ENCODE measurements at regions not wholly inside any gene's neighbourhood (a gene's known extent, or its start where the extent isn't known, plus 50 kb on each side); places are given as distances from the start of the nearest gene placed in this dataset.

- peaks cover 0 to 8% of the 10 kb centered on the region in 2 experiments; a peak in 2 of 4 replicates for H3K4me1 ChIP-seq (ENCODE audit: control insufficient read depth in 1 of 2, insufficient read depth in 2 of 2, low read length in 2 of 2)
- H3K27ac ChIP-seq (ENCODE audit: low read depth, low read length) = no peak overlapping the region
- H3K4me3 ChIP-seq (replicated peaks in 1 of 2; ENCODE audit: low read depth in 1 of 2, low read length in 2 of 2) = no peak overlapping the region
- peak overlapping the region; percentile 80 for H2AFZ ChIP-seq (ENCODE audit: low read depth, low read length, poor library complexity, severe bottlenecking)
- H3K27me3 ChIP-seq (ENCODE audit: insufficient read depth, low read length) = no peaks in the 10 kb centered on the region
- DNase-seq (ENCODE audit: low read depth, low spot score) (peak; percentile 76), ATAC-seq (peak; percentile 89)
- no peaks in the 10 kb centered on the region for H3K79me2 ChIP-seq (ENCODE audit: insufficient read depth, low read length)
- no peaks in the 10 kb centered on the region for H4K20me1 ChIP-seq (ENCODE audit: insufficient read depth)
- H3K9ac ChIP-seq (ENCODE audit: low read length) = no peak overlapping the region
- no peak overlapping the region for H3K4me2 ChIP-seq (ENCODE audit: low read length)
- POLR2A ChIA-PET = no interaction called here
- intact Hi-C loops (cut with micrococcal nuclease) = loop anchor here (1.0 kb wide), 1 partner anchor 279 kb away; no protein-coding TSS in a partner anchor
- RAD21 ChIA-PET (ENCODE audit: low non-redundant PET in 1 of 2, low total read pairs in 2 of 2, uncharacterized antibody in 2 of 2, unreplicated experiment in 2 of 2) = interaction anchor here in 1 of 2 experiments (0.5 kb wide), 1 partner anchor 211 kb away, joined by 4 read pairs; no protein-coding TSS in a partner anchor
- H3K36me3 ChIP-seq (ENCODE audit: control insufficient read depth in 1 of 2, insufficient read depth in 2 of 2, low read length in 2 of 2) = no peaks in the 10 kb centered on the region
- no peaks in the 10 kb centered on the region; the same call in 1 of the 2 replicates for H3K9me2 ChIP-seq (ENCODE audit: insufficient read depth)
- BruUV-seq (replicated peaks) = no TSS peak
- CTCF ChIA-PET = interaction anchor here (1.0 to 3.2 kb wide), 8 partner anchors 10 to 416 kb away, joined by 3 to 15 read pairs (median 4); no protein-coding TSS in a partner anchor
- no peaks in the 10 kb centered on the region for H3K9me3 ChIP-seq (ENCODE audit: control insufficient read depth in 1 of 2, insufficient read depth in 1 of 2, low read depth in 1 of 2, low read length in 2 of 2)
- no peak for TF ChIP-seq JUND (IDR thresholded peaks at IDR 0.05)
- no peak for TF ChIP-seq EGR1 (IDR thresholded peaks at IDR 0.05; ENCODE audit: low read depth)
- no peak for TF ChIP-seq ZBTB33 (IDR thresholded peaks at IDR 0.05; ENCODE audit: extremely low read depth, insufficient replicate concordance, low read length)
- TF ChIP-seq EZH2phosphoT487 (IDR thresholded peaks at IDR 0.05; ENCODE audit: borderline replicate concordance) = no peak
- TF ChIP-seq CEBPB (IDR thresholded peaks at IDR 0.05; ENCODE audit: low read depth) = 0 out of 2 replicates have a peak, but pooled peaks have one; percentile 17
- no peak for TF ChIP-seq YY1 (IDR thresholded peaks at IDR 0.05; ENCODE audit: extremely low read depth, insufficient replicate concordance, low read depth, low read length)
- no peak for TF ChIP-seq SIN3A (IDR thresholded peaks at IDR 0.05; ENCODE audit: low read depth)
- no peak for TF ChIP-seq SP1 (IDR thresholded peaks at IDR 0.05; ENCODE audit: low read depth)
- TF ChIP-seq ATF3 (IDR thresholded peaks at IDR 0.05) = no peak
- peak; percentile 55 to 83 (median 69); a peak in 5 of 6 replicates for TF ChIP-seq CTCF (IDR thresholded peaks at IDR 0.05 in 2 of 3, conservative IDR thresholded peaks at IDR 0.05 in 1 of 3; ENCODE audit: borderline replicate concordance in 1 of 3, insufficient read depth in 1 of 3, low read depth in 2 of 3, low read length in 2 of 3)
- 0 out of 2 replicates have a peak, but pooled peaks have one; percentile 8 for TF ChIP-seq SRF (IDR thresholded peaks at IDR 0.05; ENCODE audit: low read depth)
- peak; percentile 81 for TF ChIP-seq RAD21 (IDR thresholded peaks at IDR 0.05; ENCODE audit: low read depth)
- TF ChIP-seq REST (IDR thresholded peaks at IDR 0.05; ENCODE audit: low read depth) = no peak
- no peak for TF ChIP-seq POLR2A (IDR thresholded peaks at IDR 0.05; ENCODE audit: borderline replicate concordance, extremely low read depth, insufficient read depth, insufficient read length)
- no peak for TF ChIP-seq ZNF274 (IDR thresholded peaks at IDR 0.05; ENCODE audit: low read depth, low read length)
- TF ChIP-seq POLR2AphosphoS5 (IDR thresholded peaks at IDR 0.05; ENCODE audit: low read depth, low read length) = no peak
- no peak for TF ChIP-seq CBX3 (IDR thresholded peaks at IDR 0.05; ENCODE audit: low read depth)
- no peak for TF ChIP-seq ZFX (IDR thresholded peaks at IDR 0.05)
- TF ChIP-seq ELF1 (IDR thresholded peaks at IDR 0.05; ENCODE audit: borderline replicate concordance, low read depth) = no peak
- TF ChIP-seq TCF7L2 (IDR thresholded peaks at IDR 0.05; ENCODE audit: borderline replicate concordance, extremely low read depth, insufficient read depth, insufficient read length) = no peak
Observed at GRCh38 chr6:99746261-99746895, 139.7 kb downstream of the PRDM13 start.

All from HCT116 (cell line).